GM10847 (cell line): ENCODE measurements at regions not wholly inside any gene's neighbourhood (a gene's known extent, or its start where the extent isn't known, plus 50 kb on each side); places are given as distances from the start of the nearest gene placed in this dataset.

ENCODE experiments used
- POLR2A ChIP-seq: IDR thresholded peaks from 2 replicates; pipeline ENCODE4 v1.6.1; 2011; ENCODE audit not compliant: insufficient read length; ENCODE audit errors: extremely low read depth

GRCh38 chr5:123871373-123871772, 359.4 kb downstream of the CSNK1G3 start:
- no peak for TF ChIP-seq POLR2A

GRCh38 chr5:123868881-123869280, 356.9 kb downstream of the CSNK1G3 start:
- TF ChIP-seq POLR2A, result no peak

GRCh38 chr5:123868267-123868666, 356.3 kb downstream of the CSNK1G3 start:
- no peak for TF ChIP-seq POLR2A

- no peak for TF ChIP-seq POLR2A
Observed at GRCh38 chr5:123865641-123866040, 353.7 kb downstream of the CSNK1G3 start.

GRCh38 chr5:123864578-123864977, 352.6 kb downstream of the CSNK1G3 start:
- TF ChIP-seq POLR2A, result no peak

GRCh38 chr5:123858938-123859337, 347.0 kb downstream of the CSNK1G3 start:
- TF ChIP-seq POLR2A, result no peak

GRCh38 chr5:123856766-123857165, 344.8 kb downstream of the CSNK1G3 start:
- no peak for TF ChIP-seq POLR2A

GRCh38 chr5:123855609-123856008, 343.6 kb downstream of the CSNK1G3 start:
- TF ChIP-seq POLR2A, result no peak

- no peak for TF ChIP-seq POLR2A
Observed at GRCh38 chr5:123845356-123846100, 333.6 kb downstream of the CSNK1G3 start.

- no peak for TF ChIP-seq POLR2A
Observed at GRCh38 chr5:123844873-123845272, 332.9 kb downstream of the CSNK1G3 start.

GRCh38 chr5:123835421-123835820, 323.4 kb downstream of the CSNK1G3 start:
- TF ChIP-seq POLR2A, result no peak

- no peak for TF ChIP-seq POLR2A
Observed at GRCh38 chr5:123830575-123830974, 318.6 kb downstream of the CSNK1G3 start.

GRCh38 chr5:123827811-123828210, 315.8 kb downstream of the CSNK1G3 start:
- no peak for TF ChIP-seq POLR2A

GRCh38 chr5:123819833-123820232, 307.9 kb downstream of the CSNK1G3 start:
- no peak for TF ChIP-seq POLR2A

GRCh38 chr5:123819386-123819785, 307.4 kb downstream of the CSNK1G3 start:
- no peak for TF ChIP-seq POLR2A

GRCh38 chr5:123817267-123817666, 305.3 kb downstream of the CSNK1G3 start:
- no peak for TF ChIP-seq POLR2A

GRCh38 chr5:123814801-123815470, 303.0 kb downstream of the CSNK1G3 start:
- TF ChIP-seq POLR2A, result no peak
